ENCODE measurements at regions not wholly inside any gene's neighbourhood (a gene's known extent, or its start where the extent isn't known, plus 50 kb on each side); places are given as distances from the start of the nearest gene placed in this dataset.

DNA sequence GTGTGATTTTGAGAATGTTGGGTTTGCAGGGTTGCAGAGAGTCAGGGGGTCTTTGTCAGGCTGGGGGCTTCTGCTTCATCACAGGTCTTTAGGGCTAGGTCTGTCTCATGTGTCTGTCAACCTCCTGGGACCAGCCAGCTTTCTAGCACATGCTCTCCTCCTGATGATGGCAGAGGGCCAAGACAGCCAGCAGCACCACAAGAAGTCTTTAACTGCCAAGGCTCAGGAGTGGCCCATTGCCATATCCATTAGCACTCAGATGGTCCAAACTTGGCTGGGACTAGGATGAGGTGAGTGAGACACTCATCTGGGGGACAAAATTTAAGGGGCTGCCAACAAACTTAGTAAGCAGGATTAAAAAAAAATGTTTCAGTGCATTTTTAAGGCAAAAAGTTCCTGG lies 384.2 kb upstream of the CDH10 start:
- no peak overlapping the region for H4K91ac ChIP-seq (replicated peaks; ENCODE audit: insufficient read length, low read length)
- H3K79me2 ChIP-seq (ENCODE audit: control insufficient read depth in 1 of 2, insufficient read depth in 2 of 2, low read length in 2 of 2), result no peaks in the 10 kb centered on the region
- H2BK12ac ChIP-seq (ENCODE audit: low read depth, low read length), result no peak overlapping the region
- H2BK5ac ChIP-seq (ENCODE audit: low read depth, low read length), result no peak overlapping the region
- no peak overlapping the region for H3K23ac ChIP-seq (ENCODE audit: insufficient read length)
- H3K27me3 ChIP-seq (replicated peaks in 1 of 4; ENCODE audit: control insufficient read depth in 3 of 4, extremely low read depth in 1 of 4, insufficient read depth in 3 of 4, low read length in 3 of 4), result no peaks in the 10 kb centered on the region
- CTCF ChIA-PET (ENCODE audit: partially characterized antibody), result interaction anchor here (0.7 kb wide), 1 partner anchor 16 kb away, joined by 3 read pairs; no protein-coding TSS in a partner anchor
- no peak for DNase-seq (ENCODE audit: low read depth in 1 of 2, low spot score in 2 of 2)
- no peak for FAIRE-seq
- POLR2A ChIA-PET (ENCODE audit: partially characterized antibody), result interaction anchor here (0.8 kb wide), 1 partner anchor 12 kb away, joined by 3 read pairs; no protein-coding TSS in a partner anchor
- H3K56ac ChIP-seq (replicated peaks; ENCODE audit: insufficient read length, low read depth, low read length), result no peak overlapping the region
- H3K79me1 ChIP-seq (ENCODE audit: low read depth, low read length), result no peaks in the 10 kb centered on the region
- no peak overlapping the region for H3K4ac ChIP-seq (replicated peaks; ENCODE audit: insufficient read length, low read depth, low read length)
- no peaks in the 10 kb centered on the region; the same call in 1 of the 2 replicates for H3K23me2 ChIP-seq (ENCODE audit: low read depth, low read length)
- H4K20me1 ChIP-seq (replicated peaks in 1 of 2; ENCODE audit: control insufficient read depth in 1 of 2, insufficient read depth in 2 of 2, low read length in 2 of 2), result no peaks in the 10 kb centered on the region
- no peak overlapping the region for H3K4me2 ChIP-seq (ENCODE audit: insufficient read depth in 1 of 2, low read depth in 2 of 2, low read length in 2 of 2)
- no peak overlapping the region for H2BK20ac ChIP-seq (ENCODE audit: low read length)
- H2BK120ac ChIP-seq (replicated peaks; ENCODE audit: low read depth, low read length), result no peak overlapping the region
- H3K4me3 ChIP-seq (ENCODE audit: extremely low read depth in 1 of 4, insufficient read depth in 2 of 4, low read depth in 3 of 4, low read length in 4 of 4), result no peak overlapping the region
- H3K36me3 ChIP-seq (ENCODE audit: control insufficient read depth in 2 of 4, insufficient read depth in 4 of 4, low read length in 3 of 4), result no peaks in the 10 kb centered on the region
- H2AK5ac ChIP-seq (ENCODE audit: low read depth, low read length), result no peak overlapping the region
- no peak overlapping the region for H4K5ac ChIP-seq (ENCODE audit: insufficient read length, low read depth, low read length)
- H3K18ac ChIP-seq (ENCODE audit: extremely low read depth, low read length), result no peak overlapping the region
- H2BK15ac ChIP-seq (ENCODE audit: low read length), result no peak overlapping the region
- no peak overlapping the region; the same call in 1 of the 2 replicates for H2AFZ ChIP-seq (ENCODE audit: low read length)
- no peak overlapping the region for H4K8ac ChIP-seq (ENCODE audit: extremely low read depth, insufficient read depth, low read length)
- H3K27ac ChIP-seq (ENCODE audit: low read depth, low read length), result no peak overlapping the region
- H3K9me3 ChIP-seq (ENCODE audit: insufficient read depth in 2 of 2, low read depth in 1 of 2, low read length in 1 of 2), result no peaks in the 10 kb centered on the region
- H3K14ac ChIP-seq (ENCODE audit: insufficient read length), result no peak overlapping the region
- no peaks in the 10 kb centered on the region for H3K4me1 ChIP-seq (replicated peaks in 1 of 4; ENCODE audit: control insufficient read depth in 3 of 4, insufficient read depth in 4 of 4, low read length in 3 of 4)
- H3K9ac ChIP-seq (replicated peaks in 1 of 4; ENCODE audit: extremely low read depth in 1 of 4, low read depth in 3 of 4, low read length in 3 of 4), result no peak overlapping the region
- TF ChIP-seq CTCF (IDR thresholded peaks at IDR 0.05; ENCODE audit: control extremely low read depth in 1 of 3, insufficient read depth in 1 of 3, low read depth in 1 of 3, low read length in 3 of 3) (no peak), TAF7 (optimal IDR thresholded peaks at IDR 0.05; ENCODE audit: borderline replicate concordance, low read depth, low read length) (no peak), GABPA (IDR thresholded peaks at IDR 0.05; ENCODE audit: borderline replicate concordance, insufficient read depth, low read length) (no peak), NRF1 (IDR thresholded peaks at IDR 0.05; ENCODE audit: low read depth, low read length) (no peak), EP300 (IDR thresholded peaks at IDR 0.05; ENCODE audit: borderline replicate concordance in 1 of 2, low read depth in 2 of 2, low read length in 2 of 2) (no peak), JUN (IDR thresholded peaks at IDR 0.05; ENCODE audit: low read depth, low read length) (no peak), EGR1 (IDR thresholded peaks at IDR 0.05; ENCODE audit: borderline replicate concordance, low read depth, low read length) (no peak), CBX8 (IDR thresholded peaks at IDR 0.05; ENCODE audit: borderline replicate concordance, low read depth, low read length) (no peak), USF2 (IDR thresholded peaks at IDR 0.05; ENCODE audit: low read length) (no peak), GTF2F1 (IDR thresholded peaks at IDR 0.05; ENCODE audit: borderline replicate concordance, low read depth, low read length) (no peak)

Measured in H1 (cell line).